ENCODE measurements at regions not wholly inside any gene's neighbourhood (a gene's known extent, or its start where the extent isn't known, plus 50 kb on each side); places are given as distances from the start of the nearest gene placed in this dataset.

DNA sequence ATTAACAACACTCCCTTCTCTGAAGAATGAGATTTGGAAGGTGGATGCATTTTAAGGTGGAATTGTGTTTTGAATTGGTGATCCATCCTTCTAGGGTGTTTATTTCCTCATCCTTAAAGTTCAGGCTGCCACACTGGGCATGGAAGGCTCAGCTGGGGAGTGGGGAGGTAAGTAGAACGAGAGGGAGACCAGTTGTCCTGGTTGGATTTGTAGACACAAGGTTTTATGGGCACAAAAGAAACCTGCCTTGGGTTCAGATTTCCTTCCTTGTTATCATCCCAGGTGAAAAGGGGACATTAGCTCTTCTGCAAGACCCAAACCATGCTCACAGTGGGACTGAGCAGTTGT is 101.0 kb upstream of the SIX3 start:
- Histone ChIP-seq H3K9ac (ENCODE audit: low read depth in 1 of 2, low read length in 2 of 2) (no peak overlapping the region), H3K27ac (ENCODE audit: low read depth in 2 of 2, low read length in 2 of 2) (no peak overlapping the region), H3K4me3 (ENCODE audit: low read length in 2 of 2) (no peak overlapping the region), H3K4me1 (ENCODE audit: control insufficient read depth in 2 of 2, insufficient read depth in 2 of 2, low read length in 2 of 2) (no peaks in the 10 kb centered on the region), H3K27me3 (ENCODE audit: control insufficient read depth in 2 of 2, insufficient read depth in 2 of 2, low read length in 2 of 2) (peaks cover 0 to 2% of the 10 kb centered on the region in 2 donors), H3K36me3 (ENCODE audit: control insufficient read depth in 2 of 2, insufficient read depth in 2 of 2, low read length in 2 of 2) (no peaks in the 10 kb centered on the region), H3K9me3 (ENCODE audit: control insufficient read depth in 2 of 2, low read length in 2 of 2) (no peaks in the 10 kb centered on the region)

DNA sequence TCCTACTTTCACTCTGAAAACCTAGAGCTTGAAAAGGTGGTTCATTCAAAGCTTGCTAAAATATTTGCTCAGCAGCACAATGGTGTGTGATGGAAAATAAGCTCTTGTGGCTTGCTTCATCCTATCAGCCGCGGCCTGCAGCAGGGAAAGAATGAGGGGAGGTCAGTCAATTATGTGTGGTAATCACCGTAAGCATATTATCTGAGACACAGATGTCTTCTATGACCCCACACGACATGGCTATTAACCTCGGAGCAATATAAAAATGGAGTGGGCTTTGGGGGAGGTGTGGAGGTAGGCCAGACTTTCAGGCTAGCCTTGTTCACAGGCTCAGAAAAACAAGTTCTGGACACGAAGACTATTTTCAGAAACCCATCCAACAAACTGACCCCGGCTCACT is 98.4 kb upstream of the SIX3 start:
- Histone ChIP-seq H3K9me3 (ENCODE audit: control insufficient read depth in 2 of 2, low read length in 2 of 2) (no peaks in the 10 kb centered on the region), H3K4me3 (ENCODE audit: low read length in 2 of 2) (no peak overlapping the region), H3K4me1 (ENCODE audit: control insufficient read depth in 2 of 2, insufficient read depth in 2 of 2, low read length in 2 of 2) (no peaks in the 10 kb centered on the region), H3K27ac (ENCODE audit: low read depth in 2 of 2, low read length in 2 of 2) (no peak overlapping the region), H3K36me3 (ENCODE audit: control insufficient read depth in 2 of 2, insufficient read depth in 2 of 2, low read length in 2 of 2) (no peaks in the 10 kb centered on the region), H3K9ac (ENCODE audit: low read depth in 1 of 2, low read length in 2 of 2) (no peak overlapping the region), H3K27me3 (ENCODE audit: control insufficient read depth in 2 of 2, insufficient read depth in 2 of 2, low read length in 2 of 2) (peaks cover 2 to 4% of the 10 kb centered on the region in 2 donors)

- Histone ChIP-seq H3K9me3 (ENCODE audit: control insufficient read depth in 2 of 2, low read length in 2 of 2) (no peaks in the 10 kb centered on the region), H3K27me3 (ENCODE audit: control insufficient read depth in 2 of 2, insufficient read depth in 2 of 2, low read length in 2 of 2) (peaks cover 2 to 4% of the 10 kb centered on the region in 2 donors), H3K4me1 (ENCODE audit: control insufficient read depth in 2 of 2, insufficient read depth in 2 of 2, low read length in 2 of 2) (no peaks in the 10 kb centered on the region), H3K9ac (ENCODE audit: low read depth in 1 of 2, low read length in 2 of 2) (no peak overlapping the region), H3K36me3 (ENCODE audit: control insufficient read depth in 2 of 2, insufficient read depth in 2 of 2, low read length in 2 of 2) (no peaks in the 10 kb centered on the region), H3K27ac (ENCODE audit: low read depth in 2 of 2, low read length in 2 of 2) (no peak overlapping the region), H3K4me3 (ENCODE audit: low read length in 2 of 2) (no peak overlapping the region)
Measured at GRCh38 chr2:44843641-44844310, 97.7 kb upstream of the SIX3 start.

- H3K36me3 ChIP-seq (ENCODE audit: control insufficient read depth in 2 of 2, insufficient read depth in 2 of 2, low read length in 2 of 2) = no peaks in the 10 kb centered on the region
- H3K27me3 ChIP-seq (ENCODE audit: control insufficient read depth in 2 of 2, insufficient read depth in 2 of 2, low read length in 2 of 2) = peaks cover 2 to 4% of the 10 kb centered on the region in 2 donors
- no peaks in the 10 kb centered on the region for H3K9me3 ChIP-seq (ENCODE audit: control insufficient read depth in 2 of 2, low read length in 2 of 2)
- H3K27ac ChIP-seq (ENCODE audit: low read depth in 2 of 2, low read length in 2 of 2) = no peak overlapping the region
- no peak overlapping the region for H3K9ac ChIP-seq (ENCODE audit: low read depth in 1 of 2, low read length in 2 of 2)
- no peaks in the 10 kb centered on the region for H3K4me1 ChIP-seq (ENCODE audit: control insufficient read depth in 2 of 2, insufficient read depth in 2 of 2, low read length in 2 of 2)
- no peak overlapping the region for H3K4me3 ChIP-seq (ENCODE audit: low read length in 2 of 2)
Measured at GRCh38 chr2:44844651-44845270, 96.7 kb upstream of the SIX3 start.

DNA sequence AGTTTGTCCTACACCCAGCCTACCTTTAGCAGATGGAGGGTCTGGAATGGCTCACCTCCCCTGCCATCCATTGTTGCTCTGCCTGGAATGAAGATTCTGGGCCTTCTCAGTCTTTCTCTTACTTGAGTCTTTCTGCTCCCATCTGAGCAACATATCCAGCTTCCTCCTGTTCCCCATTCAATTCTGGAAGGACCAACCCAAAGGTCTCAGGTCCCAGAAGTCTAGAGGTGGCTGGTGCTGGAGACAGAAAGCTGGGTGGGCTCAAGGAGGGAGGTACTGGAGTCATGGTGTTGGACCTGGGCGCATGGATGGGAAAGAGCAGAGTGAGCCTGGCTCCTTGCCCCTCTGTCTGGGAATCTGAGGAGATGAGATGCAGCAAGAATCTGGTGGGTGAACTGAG is 93.5 kb upstream of the SIX3 start:
- Histone ChIP-seq H3K9me3 (ENCODE audit: control insufficient read depth in 2 of 2, low read length in 2 of 2) (no peaks in the 10 kb centered on the region), H3K27me3 (ENCODE audit: control insufficient read depth in 2 of 2, insufficient read depth in 2 of 2, low read length in 2 of 2) (peaks cover 2 to 4% of the 10 kb centered on the region in 2 donors), H3K4me3 (ENCODE audit: low read length in 2 of 2) (no peak overlapping the region), H3K9ac (ENCODE audit: low read depth in 1 of 2, low read length in 2 of 2) (no peak overlapping the region), H3K4me1 (ENCODE audit: control insufficient read depth in 2 of 2, insufficient read depth in 2 of 2, low read length in 2 of 2) (no peaks in the 10 kb centered on the region), H3K27ac (ENCODE audit: low read depth in 2 of 2, low read length in 2 of 2) (no peak overlapping the region), H3K36me3 (ENCODE audit: control insufficient read depth in 2 of 2, insufficient read depth in 2 of 2, low read length in 2 of 2) (no peaks in the 10 kb centered on the region)

- H3K27ac ChIP-seq (ENCODE audit: low read depth in 2 of 2, low read length in 2 of 2) = no peak overlapping the region
- no peaks in the 10 kb centered on the region for H3K36me3 ChIP-seq (ENCODE audit: control insufficient read depth in 2 of 2, insufficient read depth in 2 of 2, low read length in 2 of 2)
- peaks cover 4% of the 10 kb centered on the region in 2 donors for H3K27me3 ChIP-seq (ENCODE audit: control insufficient read depth in 2 of 2, insufficient read depth in 2 of 2, low read length in 2 of 2)
- H3K9me3 ChIP-seq (ENCODE audit: control insufficient read depth in 2 of 2, low read length in 2 of 2) = no peaks in the 10 kb centered on the region
- H3K9ac ChIP-seq (ENCODE audit: low read depth in 1 of 2, low read length in 2 of 2) = no peak overlapping the region
- H3K4me1 ChIP-seq (ENCODE audit: control insufficient read depth in 2 of 2, insufficient read depth in 2 of 2, low read length in 2 of 2) = no peaks in the 10 kb centered on the region
- H3K4me3 ChIP-seq (ENCODE audit: low read length in 2 of 2) = no peak overlapping the region
Measured at GRCh38 chr2:44850016-44850415, 91.5 kb upstream of the SIX3 start.

DNA sequence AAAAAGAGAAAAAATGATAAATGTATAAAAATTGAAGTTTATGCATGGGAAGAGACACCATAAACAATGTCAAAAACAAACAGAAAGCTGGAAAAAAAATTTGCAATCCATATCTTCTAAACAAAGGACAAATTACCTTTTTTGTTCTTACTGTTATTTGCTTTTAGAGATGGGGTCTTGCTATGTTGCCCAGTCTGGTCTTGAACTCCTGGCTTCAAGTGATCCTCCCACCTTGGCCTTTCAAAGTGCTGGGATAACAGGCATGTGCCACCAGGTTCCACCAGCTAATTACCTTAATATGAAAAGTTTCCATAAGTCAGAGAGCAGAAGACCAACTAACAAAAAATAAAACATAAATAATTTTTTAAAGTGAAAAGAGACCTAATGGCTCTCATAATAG is 90.0 kb upstream of the SIX3 start:
- H3K36me3 ChIP-seq (ENCODE audit: control insufficient read depth in 2 of 2, insufficient read depth in 2 of 2, low read length in 2 of 2) = no peaks in the 10 kb centered on the region
- H3K4me1 ChIP-seq (ENCODE audit: control insufficient read depth in 2 of 2, insufficient read depth in 2 of 2, low read length in 2 of 2) = no peaks in the 10 kb centered on the region
- H3K4me3 ChIP-seq (ENCODE audit: low read length in 2 of 2) = no peak overlapping the region
- H3K27me3 ChIP-seq (ENCODE audit: control insufficient read depth in 2 of 2, insufficient read depth in 2 of 2, low read length in 2 of 2) = peaks cover 4% of the 10 kb centered on the region in 2 donors
- no peak overlapping the region for H3K27ac ChIP-seq (ENCODE audit: low read depth in 2 of 2, low read length in 2 of 2)
- H3K9me3 ChIP-seq (ENCODE audit: control insufficient read depth in 2 of 2, low read length in 2 of 2) = no peaks in the 10 kb centered on the region
- no peak overlapping the region for H3K9ac ChIP-seq (ENCODE audit: low read depth in 1 of 2, low read length in 2 of 2)

DNA sequence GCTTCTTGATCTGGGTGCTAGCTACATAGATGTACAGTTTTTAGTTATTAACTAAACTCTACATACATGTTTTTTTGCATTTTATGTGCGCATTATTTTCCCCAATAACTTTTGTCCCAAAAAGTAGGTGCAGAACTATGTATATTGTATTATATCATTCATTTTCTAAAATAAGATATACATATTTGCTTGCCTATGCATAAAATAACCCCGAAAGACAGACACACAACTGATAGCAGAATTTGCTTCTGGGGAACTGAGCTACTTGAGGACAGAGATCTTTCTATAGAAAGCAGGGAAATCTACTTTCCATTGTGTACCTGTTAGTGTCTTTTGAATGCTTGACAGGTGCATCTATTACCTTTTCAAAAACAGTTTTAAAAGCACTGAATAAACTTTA is 88.9 kb upstream of the SIX3 start:
- Histone ChIP-seq H3K9me3 (ENCODE audit: control insufficient read depth in 2 of 2, low read length in 2 of 2) (no peaks in the 10 kb centered on the region), H3K9ac (ENCODE audit: low read depth in 1 of 2, low read length in 2 of 2) (no peak overlapping the region), H3K4me3 (ENCODE audit: low read length in 2 of 2) (no peak overlapping the region), H3K27me3 (ENCODE audit: control insufficient read depth in 2 of 2, insufficient read depth in 2 of 2, low read length in 2 of 2) (peaks cover 2 to 5% of the 10 kb centered on the region in 2 donors), H3K27ac (ENCODE audit: low read depth in 2 of 2, low read length in 2 of 2) (no peak overlapping the region), H3K36me3 (ENCODE audit: control insufficient read depth in 2 of 2, insufficient read depth in 2 of 2, low read length in 2 of 2) (no peaks in the 10 kb centered on the region), H3K4me1 (ENCODE audit: control insufficient read depth in 2 of 2, insufficient read depth in 2 of 2, low read length in 2 of 2) (no peaks in the 10 kb centered on the region)

GRCh38 chr2:44859337-44859736 is 82.2 kb upstream of the SIX3 start:
- H3K27ac ChIP-seq (ENCODE audit: low read depth in 2 of 2, low read length in 2 of 2) = no peak overlapping the region
- H3K4me1 ChIP-seq (ENCODE audit: control insufficient read depth in 2 of 2, insufficient read depth in 2 of 2, low read length in 2 of 2) = no peaks in the 10 kb centered on the region
- H3K9ac ChIP-seq (ENCODE audit: low read depth in 1 of 2, low read length in 2 of 2) = no peak overlapping the region
- no peaks in the 10 kb centered on the region for H3K9me3 ChIP-seq (ENCODE audit: control insufficient read depth in 2 of 2, low read length in 2 of 2)
- H3K36me3 ChIP-seq (ENCODE audit: control insufficient read depth in 2 of 2, insufficient read depth in 2 of 2, low read length in 2 of 2) = no peaks in the 10 kb centered on the region
- H3K27me3 ChIP-seq (ENCODE audit: control insufficient read depth in 2 of 2, insufficient read depth in 2 of 2, low read length in 2 of 2) = peaks cover 0 to 3% of the 10 kb centered on the region in 2 donors
- H3K4me3 ChIP-seq (ENCODE audit: low read length in 2 of 2) = no peak overlapping the region

DNA sequence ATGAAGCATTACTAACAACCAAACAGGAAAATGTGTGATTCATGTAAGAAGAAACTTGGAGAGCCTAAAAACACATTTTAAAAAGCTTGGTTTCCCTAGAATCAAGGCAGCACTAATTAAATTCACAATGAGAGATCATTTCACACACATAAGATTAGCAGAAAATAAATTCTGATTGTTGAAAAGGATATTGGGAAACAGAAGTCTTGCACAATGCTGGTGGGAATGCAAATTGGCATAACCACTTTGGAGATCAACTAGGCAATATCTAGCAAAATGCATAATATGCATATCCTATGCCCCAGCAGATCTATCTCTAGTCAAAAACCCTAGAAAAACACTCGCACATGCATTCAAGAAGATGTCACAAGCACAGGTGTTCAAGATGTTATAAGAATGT is 75.3 kb upstream of the SIX3 start:
- Histone ChIP-seq H3K4me3 (ENCODE audit: low read length in 2 of 2) (no peak overlapping the region), H3K27me3 (ENCODE audit: control insufficient read depth in 2 of 2, insufficient read depth in 2 of 2, low read length in 2 of 2) (peaks cover 0 to 3% of the 10 kb centered on the region in 2 donors)

More for the DNA sequence above, 75.3 kb upstream of the SIX3 start:
- Histone ChIP-seq H3K4me1 (ENCODE audit: control insufficient read depth in 2 of 2, insufficient read depth in 2 of 2, low read length in 2 of 2) (no peaks in the 10 kb centered on the region), H3K27ac (ENCODE audit: low read depth in 2 of 2, low read length in 2 of 2) (no peak overlapping the region), H3K36me3 (ENCODE audit: control insufficient read depth in 2 of 2, insufficient read depth in 2 of 2, low read length in 2 of 2) (no peaks in the 10 kb centered on the region), H3K9ac (ENCODE audit: low read depth in 1 of 2, low read length in 2 of 2) (no peak overlapping the region), H3K9me3 (ENCODE audit: control insufficient read depth in 2 of 2, low read length in 2 of 2) (no peaks in the 10 kb centered on the region)
